ENCODE measurements at regions not wholly inside any gene's neighbourhood (a gene's known extent, or its start where the extent isn't known, plus 50 kb on each side); places are given as distances from the start of the nearest gene placed in this dataset.

DNA sequence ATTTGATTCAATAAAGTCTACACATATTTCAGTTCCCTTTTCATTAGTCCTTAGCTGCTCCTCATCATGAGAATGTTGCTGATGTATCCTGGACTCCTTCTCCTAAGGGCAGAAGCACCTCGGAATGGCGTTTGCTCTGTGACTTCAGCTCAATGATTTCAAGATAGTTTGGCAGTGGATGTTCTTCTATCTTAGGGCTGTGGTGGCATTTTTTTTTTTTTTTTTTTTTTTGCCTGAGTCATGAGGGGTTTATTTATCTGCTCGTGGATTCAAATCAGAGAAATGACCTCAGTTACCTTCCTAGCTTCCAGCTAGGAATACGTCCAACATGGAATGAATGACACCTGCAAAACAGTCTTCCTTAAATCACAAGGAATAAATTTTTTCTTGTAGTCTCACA lies 220.0 kb upstream of the ZBED5 start:
- no peaks in the 10 kb centered on the region for H3K36me3 ChIP-seq (ENCODE audit: low read depth)
- H3K9me2 ChIP-seq (ENCODE audit: insufficient read depth), result no peaks in the 10 kb centered on the region
- H3K4me2 ChIP-seq, result no peak overlapping the region
- H3K27me3 ChIP-seq (ENCODE audit: insufficient read depth, low read depth), result peaks cover 36% of the 10 kb centered on the region
- POLR2A ChIA-PET (ENCODE audit: unreplicated experiment), result no interaction called here
- H3K79me2 ChIP-seq (ENCODE audit: low read depth), result no peaks in the 10 kb centered on the region
- no peaks in the 10 kb centered on the region for H3K9me3 ChIP-seq (ENCODE audit: insufficient read depth, low read depth)
- no peaks in the 10 kb centered on the region for H4K20me1 ChIP-seq (ENCODE audit: insufficient read depth)
- TF ChIP-seq CTCF (conservative IDR thresholded peaks at IDR 0.05) (no peak), EZH2 (IDR thresholded peaks at IDR 0.05; ENCODE audit: low read depth) (no peak)
- BruUV-seq (replicated peaks), result no TSS peak
- H3F3A ChIP-seq (ENCODE audit: insufficient read depth, low read depth), result no peaks in the 10 kb centered on the region
- H3K4me3 ChIP-seq, result no peak overlapping the region
- intact Hi-C loops (cut with micrococcal nuclease; ENCODE audit: unreplicated experiment), result no loop called here
- H3K27ac ChIP-seq, result no peak overlapping the region
- DNase-seq, result no peak
- no peaks in the 10 kb centered on the region for H3K4me1 ChIP-seq (replicated peaks; ENCODE audit: insufficient read depth)
- CTCF ChIA-PET, result no interaction called here
- no peak overlapping the region for H2AFZ ChIP-seq

DNA sequence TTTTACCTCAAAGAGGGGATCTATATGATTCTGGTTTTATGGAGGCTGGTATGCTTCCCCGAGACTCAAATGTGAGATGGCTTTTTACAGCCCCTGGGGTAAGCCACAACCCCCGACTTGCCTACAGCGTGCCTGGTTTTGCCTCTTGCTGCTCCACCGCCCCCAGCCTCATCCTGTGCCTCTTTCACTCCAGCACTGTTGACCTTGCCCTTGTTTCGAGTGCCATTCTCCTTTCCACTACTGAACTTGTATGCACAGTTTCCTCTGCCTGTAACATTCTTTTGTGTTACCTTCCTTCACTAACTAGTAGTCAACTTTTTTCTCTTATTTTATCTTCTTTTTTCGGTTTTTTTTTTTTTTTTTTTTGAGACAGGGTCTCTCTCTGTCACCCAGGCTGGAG lies 219.0 kb upstream of the ZBED5 start:
- no peaks in the 10 kb centered on the region for H3F3A ChIP-seq (ENCODE audit: insufficient read depth, low read depth)
- ChIA-PET POLR2A (ENCODE audit: unreplicated experiment) (no interaction called here), CTCF (no interaction called here)
- H3K4me2 ChIP-seq, result no peak overlapping the region
- H3K4me3 ChIP-seq, result no peak overlapping the region
- H3K4me1 ChIP-seq (replicated peaks; ENCODE audit: insufficient read depth), result no peaks in the 10 kb centered on the region
- H3K36me3 ChIP-seq (ENCODE audit: low read depth), result no peaks in the 10 kb centered on the region
- H3K27me3 ChIP-seq (ENCODE audit: insufficient read depth, low read depth), result peaks cover 34% of the 10 kb centered on the region
- TF ChIP-seq CTCF (conservative IDR thresholded peaks at IDR 0.05) (no peak), EZH2 (IDR thresholded peaks at IDR 0.05; ENCODE audit: low read depth) (no peak)
- no peaks in the 10 kb centered on the region for H3K79me2 ChIP-seq (ENCODE audit: low read depth)
- BruUV-seq (replicated peaks), result no TSS peak
- intact Hi-C loops (cut with micrococcal nuclease; ENCODE audit: unreplicated experiment), result no loop called here
- H3K9me2 ChIP-seq (ENCODE audit: insufficient read depth), result no peaks in the 10 kb centered on the region
- no peaks in the 10 kb centered on the region for H4K20me1 ChIP-seq (ENCODE audit: insufficient read depth)
- H3K27ac ChIP-seq, result no peak overlapping the region
- H2AFZ ChIP-seq, result no peak overlapping the region
- no peaks in the 10 kb centered on the region for H3K9me3 ChIP-seq (ENCODE audit: insufficient read depth, low read depth)
- no peak for DNase-seq

DNA sequence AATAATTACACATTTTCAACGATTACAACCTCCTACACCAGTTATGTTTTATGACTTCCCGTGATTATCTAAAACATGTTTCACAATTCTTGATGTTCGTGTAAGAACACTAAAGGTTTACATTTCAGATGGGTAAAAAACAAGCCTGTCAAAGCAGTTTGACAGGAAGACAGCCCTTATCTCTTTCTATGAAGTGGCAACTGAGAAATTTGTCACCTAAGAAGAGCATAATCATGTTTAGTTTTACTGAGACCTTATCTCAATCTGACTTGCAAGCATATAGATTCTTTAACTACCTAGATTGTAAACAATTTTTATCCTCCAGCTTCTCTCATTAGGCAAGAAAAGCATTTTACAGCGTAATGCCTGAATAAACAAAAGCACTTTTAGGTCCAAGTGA lies 218.4 kb upstream of the ZBED5 start:
- POLR2A ChIA-PET (ENCODE audit: unreplicated experiment), result interaction anchor here (0.7 kb wide), 1 partner anchor 1172 kb away, joined by 18 read pairs; no protein-coding TSS in a partner anchor
- no peaks in the 10 kb centered on the region for H3K36me3 ChIP-seq (ENCODE audit: low read depth)

More for the DNA sequence above, 218.4 kb upstream of the ZBED5 start:
- Histone ChIP-seq H3F3A (ENCODE audit: insufficient read depth, low read depth) (no peaks in the 10 kb centered on the region), H3K79me2 (ENCODE audit: low read depth) (no peaks in the 10 kb centered on the region), H2AFZ (no peak overlapping the region), H4K20me1 (ENCODE audit: insufficient read depth) (no peaks in the 10 kb centered on the region), H3K27me3 (ENCODE audit: insufficient read depth, low read depth) (peaks cover 34% of the 10 kb centered on the region), H3K4me3 (no peak overlapping the region), H3K4me1 (replicated peaks; ENCODE audit: insufficient read depth) (no peaks in the 10 kb centered on the region), H3K9me3 (ENCODE audit: insufficient read depth, low read depth) (no peaks in the 10 kb centered on the region), H3K27ac (no peak overlapping the region), H3K9me2 (ENCODE audit: insufficient read depth) (no peaks in the 10 kb centered on the region), H3K4me2 (no peak overlapping the region)
- no peak for DNase-seq
- CTCF ChIA-PET, result no interaction called here
- no TSS peak for BruUV-seq (replicated peaks)
- intact Hi-C loops (cut with micrococcal nuclease; ENCODE audit: unreplicated experiment), result no loop called here
- TF ChIP-seq EZH2 (IDR thresholded peaks at IDR 0.05; ENCODE audit: low read depth), result no peak
- no peak for TF ChIP-seq CTCF (conservative IDR thresholded peaks at IDR 0.05)
